ENCODE measurements at regions not wholly inside any gene's neighbourhood (a gene's known extent, or its start where the extent isn't known, plus 50 kb on each side); places are given as distances from the start of the nearest gene placed in this dataset.
A peak's percentile ranks its signal among the peaks of the same experiment; 100 is the strongest.

- H3K27ac ChIP-seq (ENCODE audit: low read depth, low read length): no peak overlapping the region
- no peak overlapping the region for H3K4me3 ChIP-seq (replicated peaks in 1 of 2; ENCODE audit: low read depth in 1 of 2, low read length in 2 of 2)
- RAD21 ChIA-PET (ENCODE audit: low non-redundant PET in 1 of 2, low total read pairs in 2 of 2, uncharacterized antibody in 2 of 2, unreplicated experiment in 2 of 2): interaction anchor here in 1 of 2 experiments (0.6 to 1.2 kb wide), 2 partner anchors 155 to 381 kb away, joined by 3 to 5 read pairs; no protein-coding TSS in a partner anchor
- H3K9ac ChIP-seq (ENCODE audit: low read length): no peak overlapping the region
- no peak overlapping the region for H2AFZ ChIP-seq (ENCODE audit: low read depth, low read length, poor library complexity, severe bottlenecking)
- no TSS peak for BruUV-seq (replicated peaks)
- no peaks in the 10 kb centered on the region for H3K79me2 ChIP-seq (ENCODE audit: insufficient read depth, low read length)
- H3K4me2 ChIP-seq (ENCODE audit: low read length): no peak overlapping the region
- no peaks in the 10 kb centered on the region for H4K20me1 ChIP-seq (ENCODE audit: insufficient read depth)
- ATAC-seq (peak; percentile 79), DNase-seq (ENCODE audit: low read depth, low spot score) (peak; percentile 18)
- no peaks in the 10 kb centered on the region for H3K9me3 ChIP-seq (ENCODE audit: control insufficient read depth in 1 of 2, insufficient read depth in 1 of 2, low read depth in 1 of 2, low read length in 2 of 2)
- intact Hi-C loops (cut with micrococcal nuclease): loop anchor here (1.0 to 2.0 kb wide), 3 partner anchors 87 to 406 kb away; no protein-coding TSS in a partner anchor
- H3K9me2 ChIP-seq (ENCODE audit: insufficient read depth): no peaks in the 10 kb centered on the region
- H3K4me1 ChIP-seq (ENCODE audit: control insufficient read depth in 1 of 2, insufficient read depth in 2 of 2, low read length in 2 of 2): no peaks in the 10 kb centered on the region
- CTCF ChIA-PET: interaction anchor here (1.0 to 2.0 kb wide), 4 partner anchors 14 to 407 kb away, joined by 5 to 14 read pairs (median 8); no protein-coding TSS in a partner anchor
- TF ChIP-seq RAD21 (IDR thresholded peaks at IDR 0.05; ENCODE audit: low read depth) (peak; percentile 78), CTCF (IDR thresholded peaks at IDR 0.05 in 2 of 3, conservative IDR thresholded peaks at IDR 0.05 in 1 of 3; ENCODE audit: borderline replicate concordance in 1 of 3, insufficient read depth in 1 of 3, low read depth in 2 of 3, low read length in 2 of 3) (peak; percentile 65 to 72 (median 70)), TCF7L2 (IDR thresholded peaks at IDR 0.05; ENCODE audit: borderline replicate concordance, extremely low read depth, insufficient read depth, insufficient read length) (no peak)
- POLR2A ChIA-PET: no interaction called here
- no peaks in the 10 kb centered on the region for H3K27me3 ChIP-seq (ENCODE audit: insufficient read depth, low read length)
- no peaks in the 10 kb centered on the region for H3K36me3 ChIP-seq (ENCODE audit: control insufficient read depth in 1 of 2, insufficient read depth in 2 of 2, low read length in 2 of 2)
Observed at GRCh38 chr14:51369814-51370213, 129.8 kb downstream of the TMX1 start.

- Histone ChIP-seq H3K4me1 (ENCODE audit: control insufficient read depth in 1 of 2, insufficient read depth in 2 of 2, low read length in 2 of 2) (no peaks in the 10 kb centered on the region), H3K36me3 (ENCODE audit: control insufficient read depth in 1 of 2, insufficient read depth in 2 of 2, low read length in 2 of 2) (no peaks in the 10 kb centered on the region), H3K9ac (ENCODE audit: low read length) (no peak overlapping the region), H3K9me2 (ENCODE audit: insufficient read depth) (no peaks in the 10 kb centered on the region), H4K20me1 (ENCODE audit: insufficient read depth) (no peaks in the 10 kb centered on the region), H2AFZ (ENCODE audit: low read depth, low read length, poor library complexity, severe bottlenecking) (no peak overlapping the region), H3K27me3 (ENCODE audit: insufficient read depth, low read length) (no peaks in the 10 kb centered on the region), H3K4me2 (ENCODE audit: low read length) (no peak overlapping the region), H3K9me3 (ENCODE audit: control insufficient read depth in 1 of 2, insufficient read depth in 1 of 2, low read depth in 1 of 2, low read length in 2 of 2) (no peaks in the 10 kb centered on the region), H3K4me3 (replicated peaks in 1 of 2; ENCODE audit: low read depth in 1 of 2, low read length in 2 of 2) (no peak overlapping the region), H3K27ac (ENCODE audit: low read depth, low read length) (no peak overlapping the region), H3K79me2 (ENCODE audit: insufficient read depth, low read length) (no peaks in the 10 kb centered on the region)
- ATAC-seq: no peak
- ChIA-PET CTCF (interaction anchor here (1.6 to 2.0 kb wide), 3 partner anchors 17 to 405 kb away, joined by 5 to 11 read pairs (median 11); no protein-coding TSS in a partner anchor), RAD21 (ENCODE audit: low non-redundant PET in 1 of 2, low total read pairs in 2 of 2, uncharacterized antibody in 2 of 2, unreplicated experiment in 2 of 2) (interaction anchor here in 1 of 2 experiments (0.6 to 1.3 kb wide), 3 partner anchors 154 to 405 kb away, joined by 3 read pairs; partner anchors contain the start of gene FRMD6), POLR2A (no interaction called here)
- intact Hi-C loops (cut with micrococcal nuclease): loop anchor here (1.0 to 2.0 kb wide), 3 partner anchors 88 to 405 kb away; no protein-coding TSS in a partner anchor
- no peak for DNase-seq (ENCODE audit: low read depth, low spot score)
- BruUV-seq (replicated peaks): no TSS peak
- no peak for TF ChIP-seq CTCF (IDR thresholded peaks at IDR 0.05 in 2 of 3, conservative IDR thresholded peaks at IDR 0.05 in 1 of 3; ENCODE audit: borderline replicate concordance in 1 of 3, insufficient read depth in 1 of 3, low read depth in 2 of 3, low read length in 2 of 3)
- no peak for TF ChIP-seq EGR1 (IDR thresholded peaks at IDR 0.05; ENCODE audit: low read depth)
- no peak for TF ChIP-seq ZNF274 (IDR thresholded peaks at IDR 0.05; ENCODE audit: low read depth, low read length)
- TF ChIP-seq TCF7L2 (IDR thresholded peaks at IDR 0.05; ENCODE audit: borderline replicate concordance, extremely low read depth, insufficient read depth, insufficient read length): no peak
- no peak for TF ChIP-seq EZH2phosphoT487 (IDR thresholded peaks at IDR 0.05; ENCODE audit: borderline replicate concordance)
- TF ChIP-seq POLR2AphosphoS5 (IDR thresholded peaks at IDR 0.05; ENCODE audit: low read depth, low read length): no peak
- no peak for TF ChIP-seq FOSL1 (IDR thresholded peaks at IDR 0.05; ENCODE audit: low read depth)
- TF ChIP-seq MAX (IDR thresholded peaks at IDR 0.05): no peak
- no peak for TF ChIP-seq ZFX (IDR thresholded peaks at IDR 0.05)
Observed at GRCh38 chr14:51370758-51371386, 130.8 kb downstream of the TMX1 start.
